ENCODE measurements at regions not wholly inside any gene's neighbourhood (a gene's known extent, or its start where the extent isn't known, plus 50 kb on each side); places are given as distances from the start of the nearest gene placed in this dataset.

DNA sequence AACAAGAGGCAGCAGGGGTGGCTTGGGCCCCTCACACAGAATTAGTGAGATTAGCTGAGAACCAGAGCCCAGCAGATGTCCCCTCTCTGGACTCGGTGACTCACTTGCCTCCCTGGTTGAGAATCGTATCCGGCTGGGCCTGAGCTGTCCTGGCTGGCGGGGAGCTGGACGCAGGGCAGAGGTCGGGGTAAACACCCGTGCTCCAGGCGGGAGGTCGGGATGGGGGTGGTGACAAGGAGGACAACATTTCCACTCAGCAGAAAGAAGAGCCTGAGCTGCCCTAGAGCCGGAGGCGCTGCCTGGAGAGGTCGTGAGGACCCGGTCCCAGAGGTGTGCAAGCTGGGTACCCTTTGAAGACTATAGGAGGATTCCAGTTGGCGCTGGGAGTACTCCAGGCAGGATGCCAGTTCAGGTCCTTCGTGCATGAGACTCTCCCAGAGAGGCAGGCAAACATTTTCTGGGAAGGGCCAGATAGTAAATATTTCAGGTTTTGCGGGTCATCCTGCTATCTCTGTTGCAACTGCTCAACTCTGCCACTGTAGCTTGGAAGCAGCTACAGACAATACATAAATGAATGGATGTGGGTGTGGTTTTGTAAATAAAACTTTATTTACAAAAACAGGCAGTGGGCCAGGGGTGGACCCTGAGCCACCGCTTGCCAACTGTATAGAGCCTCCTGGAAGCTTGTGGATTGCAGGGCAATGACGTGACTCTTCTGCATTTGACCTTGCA is 116.8 kb upstream of the WNT4 start:
- Histone ChIP-seq H3K9ac (replicated peaks in 1 of 4; ENCODE audit: extremely low read depth in 1 of 4, low read depth in 3 of 4, low read length in 3 of 4) (no peak overlapping the region), H3K27me3 (replicated peaks in 1 of 4; ENCODE audit: control insufficient read depth in 3 of 4, extremely low read depth in 1 of 4, insufficient read depth in 3 of 4, low read length in 3 of 4) (no peaks in the 10 kb centered on the region), H3K36me3 (ENCODE audit: control insufficient read depth in 2 of 4, insufficient read depth in 4 of 4, low read length in 3 of 4) (no peaks in the 10 kb centered on the region), H3K18ac (ENCODE audit: extremely low read depth, low read length) (0 out of 2 replicates have a peak overlapping the region, but pooled peaks have one; percentile 19), H2AK5ac (ENCODE audit: low read depth, low read length) (no peak overlapping the region), H3K79me2 (ENCODE audit: control insufficient read depth in 1 of 2, insufficient read depth in 2 of 2, low read length in 2 of 2) (no peaks in the 10 kb centered on the region), H2BK5ac (ENCODE audit: low read depth, low read length) (peak overlapping the region; percentile 44; the same call in 1 of the 2 replicates), H3K4me3 (ENCODE audit: extremely low read depth in 1 of 4, insufficient read depth in 2 of 4, low read depth in 3 of 4, low read length in 4 of 4) (no peak overlapping the region), H3K14ac (ENCODE audit: insufficient read length) (no peak overlapping the region), H3K79me1 (ENCODE audit: low read depth, low read length) (no peaks in the 10 kb centered on the region), H3K27ac (ENCODE audit: low read depth, low read length) (no peak overlapping the region), H2AFZ (ENCODE audit: low read length) (no peak overlapping the region), H2BK120ac (replicated peaks; ENCODE audit: low read depth, low read length) (no peak overlapping the region), H3K23me2 (ENCODE audit: low read depth, low read length) (no peaks in the 10 kb centered on the region), H3K9me3 (ENCODE audit: insufficient read depth in 2 of 2, low read depth in 1 of 2, low read length in 1 of 2) (no peaks in the 10 kb centered on the region), H2BK12ac (ENCODE audit: low read depth, low read length) (peak overlapping the region; percentile 39; the same call in 1 of the 2 replicates), H4K5ac (ENCODE audit: insufficient read length, low read depth, low read length) (no peak overlapping the region), H4K20me1 (replicated peaks in 1 of 2; ENCODE audit: control insufficient read depth in 1 of 2, insufficient read depth in 2 of 2, low read length in 2 of 2) (no peaks in the 10 kb centered on the region), H2BK15ac (ENCODE audit: low read length) (no peak overlapping the region), H3K4me1 (replicated peaks in 1 of 4; ENCODE audit: control insufficient read depth in 3 of 4, insufficient read depth in 4 of 4, low read length in 3 of 4) (peaks cover 10 to 27% (median 17%) of the 10 kb centered on the region in 4 experiments), H2BK20ac (ENCODE audit: low read length) (no peak overlapping the region), H4K8ac (ENCODE audit: extremely low read depth, insufficient read depth, low read length) (0 out of 2 replicates have a peak overlapping the region, but pooled peaks have one; percentile 11), H3K4ac (replicated peaks; ENCODE audit: insufficient read length, low read depth, low read length) (no peak overlapping the region), H4K91ac (replicated peaks; ENCODE audit: insufficient read length, low read length) (no peak overlapping the region), H3K4me2 (ENCODE audit: insufficient read depth in 1 of 2, low read depth in 2 of 2, low read length in 2 of 2) (no peak overlapping the region), H3K56ac (replicated peaks; ENCODE audit: insufficient read length, low read depth, low read length) (no peak overlapping the region), H3K23ac (ENCODE audit: insufficient read length) (no peak overlapping the region)
- DNase-seq (ENCODE audit: low read depth in 1 of 2, low spot score in 2 of 2) (no peak), FAIRE-seq (no peak)
- TF ChIP-seq CHD1 (IDR thresholded peaks at IDR 0.05; ENCODE audit: low read depth, low read length) (no peak), GTF2F1 (IDR thresholded peaks at IDR 0.05; ENCODE audit: borderline replicate concordance, low read depth, low read length) (no peak), RBBP5 (IDR thresholded peaks at IDR 0.05; ENCODE audit: borderline replicate concordance, low read depth, low read length) (no peak), SP4 (IDR thresholded peaks at IDR 0.05; ENCODE audit: low read length) (no peak), ATF3 (IDR thresholded peaks at IDR 0.05; ENCODE audit: insufficient read depth, low read depth, low read length) (no peak)
- ChIA-PET POLR2A (ENCODE audit: partially characterized antibody) (interaction anchor here (1.1 to 1.4 kb wide), 2 partner anchors 13 to 14 kb away, joined by 3 read pairs; no protein-coding TSS in a partner anchor), CTCF (ENCODE audit: partially characterized antibody) (interaction anchor here (0.8 to 1.7 kb wide), 4 partner anchors 10 to 39 kb away, joined by 3 to 13 read pairs (median 4); no protein-coding TSS in a partner anchor)
- WGBS, 2 experiments (ENCODE audit: extremely low coverage in 1 of 2, insufficient coverage in 1 of 2, insufficient read length in 1 of 2, insufficient replicate concordance in 2 of 2, low coverage in 1 of 2, low lambda C conversion rate in 2 of 2, missing lambda C conversion rate in 1 of 2) = 81% methylated on average over 18 of the region's 18 CpGs; no CpG with 5 or more reads in 1 of the 2 experiments

Data from H1 (cell line).